ENCODE measurements at regions not wholly inside any gene's neighbourhood (a gene's known extent, or its start where the extent isn't known, plus 50 kb on each side); places are given as distances from the start of the nearest gene placed in this dataset.

- no peaks in the 10 kb centered on the region for H3K4me1 Mint-ChIP-seq (ENCODE audit: low read depth, unreplicated experiment)
- H3K27me3 Mint-ChIP-seq (ENCODE audit: unreplicated experiment): no peaks in the 10 kb centered on the region
- no peaks in the 10 kb centered on the region for H3K9me3 Mint-ChIP-seq (ENCODE audit: low read depth, unreplicated experiment)
- no TSS peak for BruUV-seq (replicated peaks)
- peak overlapping the region; percentile 36 for H3K4me3 Mint-ChIP-seq (ENCODE audit: low read depth, unreplicated experiment)
- CTCF ChIA-PET: no interaction called here
- no peaks in the 10 kb centered on the region for H3K36me3 Mint-ChIP-seq (ENCODE audit: insufficient read depth, unreplicated experiment)
- H3K27ac Mint-ChIP-seq (ENCODE audit: unreplicated experiment): no peak overlapping the region
- DNase-seq: no peak
- no peak for TF ChIP-seq CTCF (IDR thresholded peaks at IDR 0.05; ENCODE audit: unreplicated experiment)
- intact Hi-C loops (cut with micrococcal nuclease; ENCODE audit: unreplicated experiment): no loop called here
Observed at GRCh38 chr2:76569819-76570218, 859.1 kb upstream of the GCFC2 start.

GRCh38 chr2:76567478-76567877 is 856.8 kb upstream of the GCFC2 start:
- Mint-ChIP-seq H3K4me3 (ENCODE audit: low read depth, unreplicated experiment) (no peak overlapping the region), H3K4me1 (ENCODE audit: low read depth, unreplicated experiment) (no peaks in the 10 kb centered on the region), H3K27ac (ENCODE audit: unreplicated experiment) (no peak overlapping the region), H3K36me3 (ENCODE audit: insufficient read depth, unreplicated experiment) (no peaks in the 10 kb centered on the region), H3K27me3 (ENCODE audit: unreplicated experiment) (no peaks in the 10 kb centered on the region), H3K9me3 (ENCODE audit: low read depth, unreplicated experiment) (no peaks in the 10 kb centered on the region)
- no TSS peak for BruUV-seq (replicated peaks)
- intact Hi-C loops (cut with micrococcal nuclease; ENCODE audit: unreplicated experiment): no loop called here
- TF ChIP-seq CTCF (IDR thresholded peaks at IDR 0.05; ENCODE audit: unreplicated experiment): no peak
- DNase-seq: no peak
- CTCF ChIA-PET: no interaction called here

DNA sequence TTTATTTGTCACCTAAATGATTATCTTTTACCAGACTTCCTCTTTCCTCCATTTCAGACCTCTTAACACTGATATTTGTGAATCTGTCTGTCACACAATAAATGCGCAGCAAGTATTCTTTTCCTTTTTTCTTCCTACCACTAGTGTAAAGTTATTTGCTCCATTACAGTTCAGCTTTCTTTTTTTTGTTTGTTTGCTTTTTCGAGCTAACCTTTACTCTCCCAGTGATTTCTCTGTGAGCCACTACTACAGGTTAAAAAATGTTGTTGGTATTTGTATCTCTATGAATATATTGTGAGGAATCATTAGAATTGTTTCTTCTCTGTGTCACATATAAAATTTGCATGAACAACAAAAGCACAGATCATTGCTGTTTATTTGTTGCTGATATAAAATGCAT is 854.0 kb upstream of the GCFC2 start:
- TF ChIP-seq CTCF (IDR thresholded peaks at IDR 0.05; ENCODE audit: unreplicated experiment): no peak
- no TSS peak for BruUV-seq (replicated peaks)
- intact Hi-C loops (cut with micrococcal nuclease; ENCODE audit: unreplicated experiment): no loop called here
- Mint-ChIP-seq H3K4me3 (ENCODE audit: low read depth, unreplicated experiment) (no peak overlapping the region), H3K27me3 (ENCODE audit: unreplicated experiment) (no peaks in the 10 kb centered on the region), H3K9me3 (ENCODE audit: low read depth, unreplicated experiment) (no peaks in the 10 kb centered on the region), H3K4me1 (ENCODE audit: low read depth, unreplicated experiment) (no peaks in the 10 kb centered on the region), H3K36me3 (ENCODE audit: insufficient read depth, unreplicated experiment) (no peaks in the 10 kb centered on the region), H3K27ac (ENCODE audit: unreplicated experiment) (no peak overlapping the region)
- DNase-seq: no peak
- CTCF ChIA-PET: no interaction called here

DNA sequence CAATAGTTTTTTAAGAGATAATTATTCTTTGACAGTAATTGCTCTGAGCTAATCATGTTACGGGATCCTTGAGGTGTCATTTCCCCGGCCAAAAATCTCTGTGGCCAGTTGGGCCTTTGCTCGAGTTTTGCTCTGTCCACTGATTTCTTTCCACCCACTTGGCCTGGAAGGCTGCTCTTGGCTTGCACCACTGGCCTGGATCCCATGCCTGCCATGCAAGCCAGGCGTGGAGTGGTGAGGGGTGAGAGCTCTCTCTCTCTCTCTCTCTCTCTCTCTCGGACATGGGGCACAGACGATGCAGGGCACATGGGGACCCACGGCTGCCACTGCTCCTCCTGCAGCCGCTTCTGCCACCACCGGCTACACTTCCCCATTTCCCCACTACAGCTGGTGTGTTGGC is 853.0 kb upstream of the GCFC2 start:
- no peak overlapping the region for H3K4me3 Mint-ChIP-seq (ENCODE audit: low read depth, unreplicated experiment)
- CTCF ChIA-PET: no interaction called here
- DNase-seq: no peak
- H3K27me3 Mint-ChIP-seq (ENCODE audit: unreplicated experiment): no peaks in the 10 kb centered on the region
- no TSS peak for BruUV-seq (replicated peaks)
- no peaks in the 10 kb centered on the region for H3K9me3 Mint-ChIP-seq (ENCODE audit: low read depth, unreplicated experiment)
- no peaks in the 10 kb centered on the region for H3K4me1 Mint-ChIP-seq (ENCODE audit: low read depth, unreplicated experiment)
- no peak for TF ChIP-seq CTCF (IDR thresholded peaks at IDR 0.05; ENCODE audit: unreplicated experiment)
- H3K27ac Mint-ChIP-seq (ENCODE audit: unreplicated experiment): no peak overlapping the region
- intact Hi-C loops (cut with micrococcal nuclease; ENCODE audit: unreplicated experiment): no loop called here
- no peaks in the 10 kb centered on the region for H3K36me3 Mint-ChIP-seq (ENCODE audit: insufficient read depth, unreplicated experiment)

DNA sequence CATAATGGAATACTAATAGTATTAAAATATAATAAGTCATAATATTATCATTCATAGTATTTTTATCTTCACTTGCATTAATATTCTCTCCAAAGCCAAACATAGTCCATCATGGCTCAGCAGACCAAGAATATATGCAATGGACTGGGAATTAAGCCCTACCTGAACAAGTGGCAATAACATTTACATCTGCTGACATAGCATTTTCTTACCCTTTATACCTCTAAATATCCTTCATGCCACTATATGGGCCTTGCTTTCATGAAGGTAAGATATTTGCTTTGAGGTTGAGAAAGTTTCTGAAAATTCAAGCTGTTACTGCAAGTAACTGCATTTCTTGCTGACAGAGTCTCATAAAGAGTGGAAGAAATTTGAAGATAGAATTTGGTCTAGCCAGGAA is 847.4 kb upstream of the GCFC2 start:
- no TSS peak for BruUV-seq (replicated peaks)
- Mint-ChIP-seq H3K27ac (ENCODE audit: unreplicated experiment) (no peak overlapping the region), H3K36me3 (ENCODE audit: insufficient read depth, unreplicated experiment) (no peaks in the 10 kb centered on the region), H3K9me3 (ENCODE audit: low read depth, unreplicated experiment) (peaks cover 8% of the 10 kb centered on the region), H3K4me1 (ENCODE audit: low read depth, unreplicated experiment) (no peaks in the 10 kb centered on the region), H3K27me3 (ENCODE audit: unreplicated experiment) (no peaks in the 10 kb centered on the region), H3K4me3 (ENCODE audit: low read depth, unreplicated experiment) (no peak overlapping the region)
- no peak for TF ChIP-seq CTCF (IDR thresholded peaks at IDR 0.05; ENCODE audit: unreplicated experiment)
- CTCF ChIA-PET: no interaction called here
- DNase-seq: no peak
- intact Hi-C loops (cut with micrococcal nuclease; ENCODE audit: unreplicated experiment): loop anchor here (5.0 kb wide), 1 partner anchor 214 kb away; no protein-coding TSS in a partner anchor

All from Calu3 (cell line).